ENCODE measurements at regions not wholly inside any gene's neighbourhood (a gene's known extent, or its start where the extent isn't known, plus 50 kb on each side); places are given as distances from the start of the nearest gene placed in this dataset.
"Not testable (repeated sequence)": the region's sequence is repeated elsewhere in the genome, so short reads cannot be mapped to it uniquely, and the experiment has no call there.

DNA sequence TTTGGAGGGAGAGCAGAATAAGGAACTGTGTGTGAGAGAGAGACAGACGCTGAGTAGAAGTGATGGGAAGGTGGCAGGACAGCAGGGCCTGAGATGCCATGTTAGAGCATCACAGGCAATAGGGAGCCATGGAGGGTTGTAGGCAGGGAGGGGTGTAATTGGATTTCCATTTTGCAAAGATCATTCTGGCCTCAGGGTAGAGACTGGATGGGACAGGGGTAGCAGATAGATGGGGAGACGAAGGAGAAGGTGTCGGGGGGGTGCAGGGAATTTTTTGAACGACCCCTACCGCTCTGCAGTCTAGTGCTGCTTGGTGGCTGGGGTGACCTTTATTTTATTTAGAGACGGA is 106.4 kb downstream of the CRLF3 start:
- TF ChIP-seq NR3C1 (CRISPR knock-in tag; conservative IDR thresholded peaks at IDR 0.05; ENCODE audit: low read depth); KAT7 (CRISPR knock-in tag; IDR thresholded peaks at IDR 0.05; ENCODE audit: borderline replicate concordance); NR2C2 (CRISPR knock-in tag; IDR thresholded peaks at IDR 0.05); TCF7 (CRISPR knock-in tag; IDR thresholded peaks at IDR 0.05; ENCODE audit: low read depth); ATF2 (CRISPR knock-in tag; IDR thresholded peaks at IDR 0.05; ENCODE audit: borderline replicate concordance, low read depth): not testable (repeated sequence)
- TF ChIP-seq, protein P1, sequence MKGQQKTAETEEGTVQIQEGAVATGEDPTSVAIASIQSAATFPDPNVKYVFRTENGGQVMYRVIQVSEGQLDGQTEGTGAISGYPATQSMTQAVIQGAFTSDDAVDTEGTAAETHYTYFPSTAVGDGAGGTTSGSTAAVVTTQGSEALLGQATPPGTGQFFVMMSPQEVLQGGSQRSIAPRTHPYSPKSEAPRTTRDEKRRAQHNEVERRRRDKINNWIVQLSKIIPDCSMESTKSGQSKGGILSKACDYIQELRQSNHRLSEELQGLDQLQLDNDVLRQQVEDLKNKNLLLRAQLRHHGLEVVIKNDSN (CRISPR knock-in tag; IDR thresholded peaks at IDR 0.05): not testable (repeated sequence)
- TF ChIP-seq, protein P2, sequence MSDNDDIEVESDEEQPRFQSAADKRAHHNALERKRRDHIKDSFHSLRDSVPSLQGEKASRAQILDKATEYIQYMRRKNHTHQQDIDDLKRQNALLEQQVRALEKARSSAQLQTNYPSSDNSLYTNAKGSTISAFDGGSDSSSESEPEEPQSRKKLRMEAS (CRISPR knock-in tag; IDR thresholded peaks at IDR 0.05): not testable (repeated sequence)
- TF ChIP-seq, protein P3, sequence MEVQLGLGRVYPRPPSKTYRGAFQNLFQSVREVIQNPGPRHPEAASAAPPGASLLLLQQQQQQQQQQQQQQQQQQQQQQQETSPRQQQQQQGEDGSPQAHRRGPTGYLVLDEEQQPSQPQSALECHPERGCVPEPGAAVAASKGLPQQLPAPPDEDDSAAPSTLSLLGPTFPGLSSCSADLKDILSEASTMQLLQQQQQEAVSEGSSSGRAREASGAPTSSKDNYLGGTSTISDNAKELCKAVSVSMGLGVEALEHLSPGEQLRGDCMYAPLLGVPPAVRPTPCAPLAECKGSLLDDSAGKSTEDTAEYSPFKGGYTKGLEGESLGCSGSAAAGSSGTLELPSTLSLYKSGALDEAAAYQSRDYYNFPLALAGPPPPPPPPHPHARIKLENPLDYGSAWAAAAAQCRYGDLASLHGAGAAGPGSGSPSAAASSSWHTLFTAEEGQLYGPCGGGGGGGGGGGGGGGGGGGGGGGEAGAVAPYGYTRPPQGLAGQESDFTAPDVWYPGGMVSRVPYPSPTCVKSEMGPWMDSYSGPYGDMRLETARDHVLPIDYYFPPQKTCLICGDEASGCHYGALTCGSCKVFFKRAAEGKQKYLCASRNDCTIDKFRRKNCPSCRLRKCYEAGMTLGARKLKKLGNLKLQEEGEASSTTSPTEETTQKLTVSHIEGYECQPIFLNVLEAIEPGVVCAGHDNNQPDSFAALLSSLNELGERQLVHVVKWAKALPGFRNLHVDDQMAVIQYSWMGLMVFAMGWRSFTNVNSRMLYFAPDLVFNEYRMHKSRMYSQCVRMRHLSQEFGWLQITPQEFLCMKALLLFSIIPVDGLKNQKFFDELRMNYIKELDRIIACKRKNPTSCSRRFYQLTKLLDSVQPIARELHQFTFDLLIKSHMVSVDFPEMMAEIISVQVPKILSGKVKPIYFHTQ (CRISPR knock-in tag; IDR thresholded peaks at IDR 0.05): not testable (repeated sequence)
- TF ChIP-seq, protein P4, sequence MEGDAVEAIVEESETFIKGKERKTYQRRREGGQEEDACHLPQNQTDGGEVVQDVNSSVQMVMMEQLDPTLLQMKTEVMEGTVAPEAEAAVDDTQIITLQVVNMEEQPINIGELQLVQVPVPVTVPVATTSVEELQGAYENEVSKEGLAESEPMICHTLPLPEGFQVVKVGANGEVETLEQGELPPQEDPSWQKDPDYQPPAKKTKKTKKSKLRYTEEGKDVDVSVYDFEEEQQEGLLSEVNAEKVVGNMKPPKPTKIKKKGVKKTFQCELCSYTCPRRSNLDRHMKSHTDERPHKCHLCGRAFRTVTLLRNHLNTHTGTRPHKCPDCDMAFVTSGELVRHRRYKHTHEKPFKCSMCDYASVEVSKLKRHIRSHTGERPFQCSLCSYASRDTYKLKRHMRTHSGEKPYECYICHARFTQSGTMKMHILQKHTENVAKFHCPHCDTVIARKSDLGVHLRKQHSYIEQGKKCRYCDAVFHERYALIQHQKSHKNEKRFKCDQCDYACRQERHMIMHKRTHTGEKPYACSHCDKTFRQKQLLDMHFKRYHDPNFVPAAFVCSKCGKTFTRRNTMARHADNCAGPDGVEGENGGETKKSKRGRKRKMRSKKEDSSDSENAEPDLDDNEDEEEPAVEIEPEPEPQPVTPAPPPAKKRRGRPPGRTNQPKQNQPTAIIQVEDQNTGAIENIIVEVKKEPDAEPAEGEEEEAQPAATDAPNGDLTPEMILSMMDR (IDR thresholded peaks at IDR 0.05): not testable (repeated sequence)

Measured in WTC11 (cell line).